ENCODE measurements at regions not wholly inside any gene's neighbourhood (a gene's known extent, or its start where the extent isn't known, plus 50 kb on each side); places are given as distances from the start of the nearest gene placed in this dataset.

DNA sequence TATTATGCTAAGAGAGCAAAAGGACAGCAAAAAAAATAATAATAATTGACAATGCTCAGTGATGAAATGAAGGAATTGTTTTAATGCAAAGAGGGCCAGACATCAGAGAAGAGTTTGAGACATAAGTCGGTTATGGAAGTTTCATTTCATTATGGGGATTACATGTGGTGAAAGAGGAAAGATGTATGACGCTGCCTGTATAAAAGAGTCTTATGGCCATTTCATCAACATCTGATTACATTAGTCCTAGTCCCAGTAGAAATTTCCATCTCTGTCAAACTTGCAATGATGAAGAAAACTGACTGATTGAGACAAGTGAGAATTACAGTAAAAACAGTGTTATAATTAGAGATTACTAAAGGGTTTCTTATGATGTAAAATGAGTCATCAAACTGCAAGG lies 900.6 kb upstream of the CDH9 start:
- no peak overlapping the region for H3K4me3 ChIP-seq
- H3K36me3 ChIP-seq (ENCODE audit: low read depth, missing control alignments): no peaks in the 10 kb centered on the region
- H3K27me3 ChIP-seq: no peaks in the 10 kb centered on the region
- H3K27ac ChIP-seq: no peak overlapping the region
- no peaks in the 10 kb centered on the region for H3K4me1 ChIP-seq
- TF ChIP-seq, protein P1, sequence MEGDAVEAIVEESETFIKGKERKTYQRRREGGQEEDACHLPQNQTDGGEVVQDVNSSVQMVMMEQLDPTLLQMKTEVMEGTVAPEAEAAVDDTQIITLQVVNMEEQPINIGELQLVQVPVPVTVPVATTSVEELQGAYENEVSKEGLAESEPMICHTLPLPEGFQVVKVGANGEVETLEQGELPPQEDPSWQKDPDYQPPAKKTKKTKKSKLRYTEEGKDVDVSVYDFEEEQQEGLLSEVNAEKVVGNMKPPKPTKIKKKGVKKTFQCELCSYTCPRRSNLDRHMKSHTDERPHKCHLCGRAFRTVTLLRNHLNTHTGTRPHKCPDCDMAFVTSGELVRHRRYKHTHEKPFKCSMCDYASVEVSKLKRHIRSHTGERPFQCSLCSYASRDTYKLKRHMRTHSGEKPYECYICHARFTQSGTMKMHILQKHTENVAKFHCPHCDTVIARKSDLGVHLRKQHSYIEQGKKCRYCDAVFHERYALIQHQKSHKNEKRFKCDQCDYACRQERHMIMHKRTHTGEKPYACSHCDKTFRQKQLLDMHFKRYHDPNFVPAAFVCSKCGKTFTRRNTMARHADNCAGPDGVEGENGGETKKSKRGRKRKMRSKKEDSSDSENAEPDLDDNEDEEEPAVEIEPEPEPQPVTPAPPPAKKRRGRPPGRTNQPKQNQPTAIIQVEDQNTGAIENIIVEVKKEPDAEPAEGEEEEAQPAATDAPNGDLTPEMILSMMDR (IDR thresholded peaks at IDR 0.05): no peak
- TF ChIP-seq POLR2A (IDR thresholded peaks at IDR 0.05): no peak
- 93 to 96% methylated on average over 2 of the region's 2 CpGs for WGBS, 2 donors
- intact Hi-C loops (cut with DNase I; ENCODE audit: low total_unique reads): no loop called here
- DNase-seq: no peak
- H3K9me3 ChIP-seq: no peaks in the 10 kb centered on the region

DNA sequence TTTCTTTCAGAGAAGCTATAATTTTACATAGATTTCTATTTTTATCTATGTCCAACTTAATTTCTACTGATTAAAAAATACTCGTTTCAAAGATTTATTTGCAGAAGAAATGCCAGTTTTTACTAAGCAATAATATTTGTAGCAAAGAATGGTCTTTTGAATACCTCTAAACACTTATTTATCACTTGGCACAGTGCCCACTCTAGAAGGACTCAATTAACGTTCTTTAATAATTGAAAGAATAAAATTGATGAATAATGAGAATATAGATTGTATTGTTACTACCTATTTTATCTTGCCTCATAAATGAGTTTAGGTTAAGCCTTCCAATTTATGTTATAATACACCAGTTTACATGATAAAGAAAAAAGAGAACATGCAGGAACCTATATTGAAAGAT lies 889.7 kb upstream of the CDH9 start:
- intact Hi-C loops (cut with DNase I; ENCODE audit: low total_unique reads): no loop called here
- Histone ChIP-seq H3K36me3 (ENCODE audit: low read depth, missing control alignments) (no peaks in the 10 kb centered on the region), H3K27ac (no peak overlapping the region), H3K27me3 (no peaks in the 10 kb centered on the region), H3K9me3 (no peaks in the 10 kb centered on the region), H3K4me1 (no peaks in the 10 kb centered on the region), H3K4me3 (no peak overlapping the region)
- WGBS, 2 donors: 32 to 36% methylated on average over 2 of the region's 2 CpGs
- DNase-seq: no peak
- TF ChIP-seq, protein P1 (IDR thresholded peaks at IDR 0.05): no peak
- no peak for TF ChIP-seq POLR2A (IDR thresholded peaks at IDR 0.05)

GRCh38 chr5:27911216-27911615 lies 872.8 kb upstream of the CDH9 start:
- H3K27me3 ChIP-seq: no peaks in the 10 kb centered on the region
- H3K4me1 ChIP-seq: no peaks in the 10 kb centered on the region
- H3K9me3 ChIP-seq: no peaks in the 10 kb centered on the region
- no peak overlapping the region for H3K27ac ChIP-seq
- TF ChIP-seq, protein P1 (IDR thresholded peaks at IDR 0.05): no peak
- no peak for TF ChIP-seq POLR2A (IDR thresholded peaks at IDR 0.05)
- no peaks in the 10 kb centered on the region for H3K36me3 ChIP-seq (ENCODE audit: low read depth, missing control alignments)
- H3K4me3 ChIP-seq: no peak overlapping the region
- WGBS, 2 donors: 92 to 96% methylated on average over 2 of the region's 2 CpGs
- no peak for DNase-seq
- intact Hi-C loops (cut with DNase I; ENCODE audit: low total_unique reads): no loop called here

GRCh38 chr5:27908341-27908740 lies 870.0 kb upstream of the CDH9 start:
- no peak overlapping the region for H3K4me3 ChIP-seq
- no peak overlapping the region for H3K27ac ChIP-seq
- 65% methylated on average over 5 of the region's 5 CpGs for WGBS, 2 donors
- TF ChIP-seq, protein P1 (IDR thresholded peaks at IDR 0.05): no peak
- TF ChIP-seq POLR2A (IDR thresholded peaks at IDR 0.05): no peak
- intact Hi-C loops (cut with DNase I; ENCODE audit: low total_unique reads): no loop called here
- no peaks in the 10 kb centered on the region for H3K4me1 ChIP-seq
- H3K9me3 ChIP-seq: no peaks in the 10 kb centered on the region
- H3K27me3 ChIP-seq: no peaks in the 10 kb centered on the region
- DNase-seq: no peak
- H3K36me3 ChIP-seq (ENCODE audit: low read depth, missing control alignments): no peaks in the 10 kb centered on the region

DNA sequence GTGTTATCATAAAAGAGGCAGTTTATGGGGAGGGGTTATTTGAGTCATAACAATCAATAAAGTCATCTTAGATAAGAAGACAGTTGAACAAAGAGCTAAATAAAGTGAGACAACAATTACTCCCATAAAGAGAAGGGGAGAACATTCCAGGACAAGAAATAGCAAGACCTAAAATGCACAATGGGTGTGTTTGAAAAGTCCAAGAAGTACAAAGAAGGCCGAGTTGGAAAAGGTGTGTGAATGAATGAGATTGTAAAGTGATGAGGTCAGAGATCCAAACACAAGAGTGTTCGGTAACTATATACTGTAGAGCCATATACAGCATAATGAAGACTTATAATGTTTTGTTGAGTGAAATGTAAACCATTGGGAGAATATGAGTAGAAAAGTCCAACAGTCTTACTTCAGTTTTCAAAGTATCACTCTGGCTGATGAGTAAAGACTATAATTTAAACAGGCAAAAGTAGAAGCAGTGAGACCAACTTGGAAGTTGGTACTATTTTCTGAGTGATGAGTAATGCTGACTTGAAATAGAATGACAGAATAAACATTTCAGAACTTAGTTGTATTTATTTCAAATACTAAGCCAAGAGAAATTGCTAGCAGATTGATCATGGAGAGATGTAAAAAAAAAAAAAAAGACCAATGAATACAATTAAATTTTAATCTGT lies 868.7 kb upstream of the CDH9 start:
- no peaks in the 10 kb centered on the region for H3K36me3 ChIP-seq (ENCODE audit: low read depth, missing control alignments)
- H3K4me3 ChIP-seq: no peak overlapping the region
- H3K27me3 ChIP-seq: no peaks in the 10 kb centered on the region
- WGBS, 2 donors: 82 to 87% methylated on average over 2 of the region's 2 CpGs
- TF ChIP-seq, protein P1 (IDR thresholded peaks at IDR 0.05): no peak
- no peak for TF ChIP-seq POLR2A (IDR thresholded peaks at IDR 0.05)
- no peak overlapping the region for H3K27ac ChIP-seq
- no peaks in the 10 kb centered on the region for H3K9me3 ChIP-seq
- no peak for DNase-seq
- H3K4me1 ChIP-seq: no peaks in the 10 kb centered on the region
- intact Hi-C loops (cut with DNase I; ENCODE audit: low total_unique reads): no loop called here

Data from testis (tissue), 2 donors.